GM06990 (cell line): ENCODE measurements at regions not wholly inside any gene's neighbourhood (a gene's known extent, or its start where the extent isn't known, plus 50 kb on each side); places are given as distances from the start of the nearest gene placed in this dataset.

Source experiments
- DNase-seq: peaks from one replicate; pipeline ENCODE4 v3.0.0-alpha.2; 2011; ENCODE audit not compliant: insufficient read length; ENCODE audit errors: extremely low read depth
- H3K27me3 ChIP-seq: replicated peaks from 2 replicates; pipeline ENCODE4 v1.6.0; 2011; ENCODE audit warnings: low read length; ENCODE audit not compliant: control insufficient read depth, insufficient read depth
- H3K36me3 ChIP-seq: 2 replicates; pipeline ENCODE4 v1.5.1; 2011; ENCODE audit warnings: low read length; ENCODE audit not compliant: control insufficient read depth, insufficient read depth
- H3K4me3 ChIP-seq: replicated peaks from 2 replicates; pipeline ENCODE4 v1.5.1; 2011; ENCODE audit warnings: low read depth, mild to moderate bottlenecking, control low read depth, low read length
- TF ChIP-seq, protein P1 (sequence below): IDR thresholded peaks from 2 replicates; pipeline ENCODE4 v1.5.1; 2011; ENCODE audit warnings: low read length, control low read depth, mild to moderate bottlenecking, inconsistent platforms; ENCODE audit not compliant: insufficient read depth, poor library complexity, severe bottlenecking

DNA sequence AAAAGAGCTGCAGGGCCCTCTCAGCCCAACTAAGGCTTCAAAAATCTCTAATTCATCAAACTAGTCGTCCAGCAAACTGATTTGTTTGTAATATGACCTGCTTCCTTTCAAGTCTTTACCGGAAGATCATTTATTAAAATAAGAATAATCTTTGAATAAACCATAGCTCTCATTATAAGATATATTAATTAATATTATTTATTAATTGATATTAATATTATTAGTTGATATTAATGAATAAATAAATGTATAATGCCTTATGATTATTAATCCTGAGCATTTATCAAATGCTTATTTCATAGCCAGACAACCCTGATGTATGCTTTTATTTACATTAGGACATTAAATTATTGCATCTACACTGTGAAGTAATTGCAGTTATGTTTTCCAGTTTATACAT lies 550.7 kb upstream of the ALCAM start:
- TF ChIP-seq, protein P1, sequence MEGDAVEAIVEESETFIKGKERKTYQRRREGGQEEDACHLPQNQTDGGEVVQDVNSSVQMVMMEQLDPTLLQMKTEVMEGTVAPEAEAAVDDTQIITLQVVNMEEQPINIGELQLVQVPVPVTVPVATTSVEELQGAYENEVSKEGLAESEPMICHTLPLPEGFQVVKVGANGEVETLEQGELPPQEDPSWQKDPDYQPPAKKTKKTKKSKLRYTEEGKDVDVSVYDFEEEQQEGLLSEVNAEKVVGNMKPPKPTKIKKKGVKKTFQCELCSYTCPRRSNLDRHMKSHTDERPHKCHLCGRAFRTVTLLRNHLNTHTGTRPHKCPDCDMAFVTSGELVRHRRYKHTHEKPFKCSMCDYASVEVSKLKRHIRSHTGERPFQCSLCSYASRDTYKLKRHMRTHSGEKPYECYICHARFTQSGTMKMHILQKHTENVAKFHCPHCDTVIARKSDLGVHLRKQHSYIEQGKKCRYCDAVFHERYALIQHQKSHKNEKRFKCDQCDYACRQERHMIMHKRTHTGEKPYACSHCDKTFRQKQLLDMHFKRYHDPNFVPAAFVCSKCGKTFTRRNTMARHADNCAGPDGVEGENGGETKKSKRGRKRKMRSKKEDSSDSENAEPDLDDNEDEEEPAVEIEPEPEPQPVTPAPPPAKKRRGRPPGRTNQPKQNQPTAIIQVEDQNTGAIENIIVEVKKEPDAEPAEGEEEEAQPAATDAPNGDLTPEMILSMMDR, result no peak
- H3K36me3 ChIP-seq, result no peaks in the 10 kb centered on the region
- no peak overlapping the region for H3K4me3 ChIP-seq
- no peaks in the 10 kb centered on the region for H3K27me3 ChIP-seq
- no peak for DNase-seq

DNA sequence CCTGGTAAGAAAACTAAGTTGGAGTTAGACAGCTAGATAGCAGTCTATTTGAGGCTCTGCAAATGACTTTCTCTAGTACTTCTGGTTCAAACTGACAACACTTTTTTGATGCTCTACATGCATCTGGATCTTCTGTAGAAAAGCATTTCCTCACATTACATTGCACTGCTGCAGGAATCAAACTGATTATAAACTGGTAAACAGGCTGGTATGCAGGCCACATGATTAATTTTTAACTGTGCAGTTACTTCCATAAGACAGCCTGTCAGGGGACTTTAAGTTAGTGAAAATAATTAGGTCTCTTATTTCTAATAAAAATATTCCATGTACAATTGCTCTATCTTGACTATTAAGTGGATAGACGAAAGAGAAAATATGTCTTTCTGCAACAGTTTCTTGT lies 550.0 kb upstream of the ALCAM start:
- TF ChIP-seq, protein P1, result no peak
- H3K36me3 ChIP-seq, result no peaks in the 10 kb centered on the region
- no peak for DNase-seq
- no peak overlapping the region for H3K4me3 ChIP-seq
- H3K27me3 ChIP-seq, result no peaks in the 10 kb centered on the region

DNA sequence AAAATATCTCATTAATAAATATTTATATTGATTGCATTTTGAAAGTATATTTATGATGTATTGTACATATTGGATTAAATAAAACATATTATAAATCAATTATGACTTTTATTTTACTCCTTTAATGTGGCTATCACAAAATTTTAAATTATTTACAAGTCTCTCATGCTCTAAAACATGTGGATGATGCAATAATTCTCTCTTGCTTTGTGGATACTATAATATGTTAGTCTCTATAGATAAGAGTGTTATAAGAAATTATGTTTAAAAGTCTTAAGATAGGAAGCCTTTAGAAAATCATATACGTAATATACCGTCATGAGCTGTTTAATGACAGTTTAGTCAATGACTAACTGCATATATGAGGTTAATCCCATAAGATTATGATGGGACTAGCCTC lies 547.4 kb upstream of the ALCAM start:
- DNase-seq, result no peak
- TF ChIP-seq, protein P1, result no peak
- H3K36me3 ChIP-seq, result no peaks in the 10 kb centered on the region
- H3K27me3 ChIP-seq, result no peaks in the 10 kb centered on the region
- H3K4me3 ChIP-seq, result no peak overlapping the region

DNA sequence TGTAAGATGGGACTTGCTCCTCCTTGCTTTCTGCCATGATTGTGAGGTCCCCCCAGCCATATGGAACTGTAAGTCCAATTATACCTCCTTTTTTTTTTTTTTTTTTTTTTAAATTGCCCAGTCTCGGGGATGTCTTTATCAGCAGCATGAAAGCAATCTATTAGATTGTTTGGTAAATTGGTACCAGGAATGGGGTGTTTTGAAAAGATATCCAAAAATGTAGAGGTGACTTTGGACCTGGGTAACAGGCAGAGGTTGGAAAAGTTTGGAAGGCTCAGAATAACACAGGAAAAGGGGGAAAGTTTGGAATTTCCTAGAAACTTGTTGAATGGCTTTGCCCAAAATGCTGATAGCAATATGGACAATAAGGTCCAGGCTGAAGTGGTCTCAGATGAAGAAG lies 545.8 kb upstream of the ALCAM start:
- DNase-seq, result no peak
- H3K36me3 ChIP-seq, result no peaks in the 10 kb centered on the region
- TF ChIP-seq, protein P1, result no peak
- no peak overlapping the region for H3K4me3 ChIP-seq
- no peaks in the 10 kb centered on the region for H3K27me3 ChIP-seq

DNA sequence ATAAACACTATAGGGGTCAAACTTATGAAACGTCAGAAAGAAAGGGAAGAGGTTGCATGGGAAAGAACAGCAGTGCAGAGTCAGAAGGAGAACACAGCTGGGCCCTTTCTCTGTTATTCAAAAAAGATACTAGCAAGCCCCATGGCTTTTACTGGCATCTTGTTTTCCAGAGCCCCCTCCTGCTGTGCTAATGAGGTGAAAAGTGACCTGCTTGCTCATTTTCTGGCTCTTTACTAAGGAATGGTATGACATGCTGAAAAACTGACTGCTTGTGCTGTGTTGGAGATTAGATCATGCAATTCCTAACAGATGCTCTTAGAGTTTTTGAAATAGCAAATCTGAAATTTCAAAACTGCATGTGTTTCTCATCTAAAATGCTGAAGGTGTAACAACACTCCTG lies 541.6 kb upstream of the ALCAM start:
- Histone ChIP-seq H3K36me3 (no peaks in the 10 kb centered on the region), H3K4me3 (no peak overlapping the region)
- DNase-seq, result no peak

DNA sequence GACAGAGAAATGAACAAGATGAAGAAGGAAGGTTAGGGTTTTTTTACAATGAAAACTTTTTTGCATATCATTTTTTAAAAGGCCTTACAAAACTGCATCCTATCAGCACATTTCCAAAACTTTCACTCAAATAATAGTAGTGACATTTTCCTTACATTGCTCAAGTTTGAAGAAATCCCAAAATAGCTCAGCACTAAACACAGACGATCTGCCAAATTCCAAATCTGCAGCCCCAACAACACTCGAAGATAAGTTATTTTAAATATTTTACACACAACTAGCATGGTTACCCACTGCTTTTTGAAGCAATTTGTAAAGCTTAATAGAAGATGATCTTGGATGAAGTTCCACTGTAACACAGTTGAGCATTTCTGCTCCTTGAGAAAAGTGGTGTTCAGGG lies 535.6 kb upstream of the ALCAM start:
- Histone ChIP-seq H3K27me3 (no peaks in the 10 kb centered on the region), H3K36me3 (no peaks in the 10 kb centered on the region), H3K4me3 (no peak overlapping the region)
- TF ChIP-seq, protein P1, result no peak
- DNase-seq, result no peak

More for the DNA sequence above, 541.6 kb upstream of the ALCAM start:
- H3K27me3 ChIP-seq, result no peaks in the 10 kb centered on the region
- TF ChIP-seq, protein P1, result no peak
